Mesendoderm (in vitro differentiated cells): ENCODE measurements at regions not wholly inside any gene's neighbourhood (a gene's known extent, or its start where the extent isn't known, plus 50 kb on each side); places are given as distances from the start of the nearest gene placed in this dataset.
"Not testable (repeated sequence)": the region's sequence is repeated elsewhere in the genome, so short reads cannot be mapped to it uniquely, and the experiment has no call there.

Source experiments
- DNase-seq: peaks from one replicate; pipeline ENCODE4 v3.0.0; 2013
- H2AK5ac ChIP-seq: 2 replicates; pipeline ENCODE4 v1.6.1; 2013; ENCODE audit warnings: low read length, inconsistent platforms
- H2BK120ac ChIP-seq: 2 replicates; pipeline ENCODE4 v1.6.1; 2013; ENCODE audit warnings: low read depth, mild to moderate bottlenecking, low read length, moderate library complexity, mixed read lengths
- H2BK15ac ChIP-seq: replicated peaks from 2 replicates; pipeline ENCODE4 v1.6.1; 2013; ENCODE audit warnings: low read depth, mild to moderate bottlenecking, moderate library complexity
- H2BK5ac ChIP-seq: 2 replicates; pipeline ENCODE4 v1.6.1; 2013; ENCODE audit warnings: low read length, inconsistent platforms
- H3K18ac ChIP-seq: 2 replicates; pipeline ENCODE4 v1.6.1; 2013; ENCODE audit warnings: mild to moderate bottlenecking, low read length, mixed read lengths
- H3K23ac ChIP-seq: one replicate; pipeline ENCODE4 v1.6.1; 2013; ENCODE audit warnings: low read length
- H3K27ac ChIP-seq: 2 replicates; pipeline ENCODE4 v1.5.1; 2013; ENCODE audit warnings: low read depth, mild to moderate bottlenecking, inconsistent platforms, low read length, moderate library complexity
- H3K27me3 ChIP-seq: 2 replicates; pipeline ENCODE4 v1.6.1; 2013; ENCODE audit warnings: low read length, control low read depth, mild to moderate bottlenecking, inconsistent platforms; ENCODE audit not compliant: insufficient read depth, poor library complexity
- H3K36me3 ChIP-seq: 2 replicates; pipeline ENCODE4 v1.6.1; 2013; ENCODE audit warnings: low read length, inconsistent platforms; ENCODE audit not compliant: control insufficient read depth, insufficient read depth
- H3K4ac ChIP-seq: one replicate; pipeline ENCODE4 v1.6.1; 2013; ENCODE audit warnings: low read depth, mild to moderate bottlenecking, low read length, moderate library complexity
- H3K4me1 ChIP-seq: 2 replicates; pipeline ENCODE4 v1.6.1; 2013; ENCODE audit warnings: low read depth, low read length, inconsistent platforms; ENCODE audit not compliant: control insufficient read depth
- H3K4me2 ChIP-seq: 2 replicates; pipeline ENCODE4 v1.6.1; 2013; ENCODE audit warnings: low read length
- H3K4me3 ChIP-seq: 2 replicates; pipeline ENCODE4 v1.5.1; 2013; ENCODE audit warnings: mild to moderate bottlenecking, low read length
- H3K56ac ChIP-seq: one replicate; pipeline ENCODE4 v1.6.1; 2013; ENCODE audit warnings: low read length
- H3K79me1 ChIP-seq: 2 replicates; pipeline ENCODE4 v1.6.1; 2013; ENCODE audit warnings: low read length, inconsistent platforms
- H3K79me2 ChIP-seq: 2 replicates; pipeline ENCODE4 v1.6.1; 2013; ENCODE audit warnings: mild to moderate bottlenecking, low read length; ENCODE audit not compliant: control insufficient read depth, insufficient read depth
- H3K9ac ChIP-seq: 2 replicates; pipeline ENCODE4 v1.6.1; 2013; ENCODE audit warnings: low read length, inconsistent platforms
- H4K5ac ChIP-seq: one replicate; pipeline ENCODE4 v1.6.1; 2013; ENCODE audit warnings: low read length
- H4K8ac ChIP-seq: one replicate; pipeline ENCODE4 v1.6.1; 2013; ENCODE audit warnings: low read depth, mild to moderate bottlenecking, control low read depth, low read length, moderate library complexity
- WGBS: extraction: QIAGEN DNeasy Blood & Tissue Kit; methylation state at CpG from one replicate; pipeline ENCODE4 v1.1.7; 2013; ENCODE audit warnings: low lambda C conversion rate, missing lambda C conversion rate; ENCODE audit not compliant: insufficient coverage; ENCODE audit errors: extremely low coverage; 5-methylcytosine and 5-hydroxymethylcytosine counted together

GRCh38 chr2:102891296-102891695, 129.5 kb downstream of the TMEM182 start:
- no peaks in the 10 kb centered on the region for H3K27me3 ChIP-seq
- H2BK120ac ChIP-seq: no peak overlapping the region
- no peak overlapping the region for H3K4ac ChIP-seq
- no CpG with 5 or more reads among the region's 6 CpGs for WGBS
- no peak overlapping the region for H3K18ac ChIP-seq
- H3K4me1 ChIP-seq: no peaks in the 10 kb centered on the region
- H2BK15ac ChIP-seq: no peak overlapping the region
- no peak overlapping the region for H3K9ac ChIP-seq
- H3K27ac ChIP-seq: no peak overlapping the region
- no peak overlapping the region for H4K8ac ChIP-seq
- no peak overlapping the region for H3K56ac ChIP-seq
- DNase-seq: no peak
- no peak overlapping the region for H3K4me3 ChIP-seq
- no peak overlapping the region for H3K4me2 ChIP-seq
- no peak overlapping the region for H2BK5ac ChIP-seq
- H2AK5ac ChIP-seq: no peak overlapping the region
- no peaks in the 10 kb centered on the region for H3K79me1 ChIP-seq
- H3K23ac ChIP-seq: no peak overlapping the region
- no peaks in the 10 kb centered on the region for H3K79me2 ChIP-seq
- no peak overlapping the region for H4K5ac ChIP-seq
- H3K36me3 ChIP-seq: no peaks in the 10 kb centered on the region

GRCh38 chr2:102892698-102893310, 131.0 kb downstream of the TMEM182 start:
- Histone ChIP-seq H2AK5ac (no peak overlapping the region), H3K79me1 (no peaks in the 10 kb centered on the region), H3K4me1 (no peaks in the 10 kb centered on the region), H2BK15ac (no peak overlapping the region), H3K79me2 (no peaks in the 10 kb centered on the region), H3K18ac (no peak overlapping the region), H3K27me3 (no peaks in the 10 kb centered on the region), H3K4me2 (no peak overlapping the region), H3K56ac (no peak overlapping the region), H4K8ac (no peak overlapping the region), H2BK120ac (no peak overlapping the region), H3K4me3 (no peak overlapping the region), H3K36me3 (no peaks in the 10 kb centered on the region), H4K5ac (no peak overlapping the region), H3K23ac (no peak overlapping the region), H2BK5ac (no peak overlapping the region), H3K9ac (no peak overlapping the region), H3K27ac (no peak overlapping the region), H3K4ac (no peak overlapping the region)
- no peak for DNase-seq
- no CpG with 5 or more reads among the region's 10 CpGs for WGBS

- Histone ChIP-seq H3K4me2 (no peak overlapping the region), H2BK5ac (no peak overlapping the region), H3K79me1 (no peaks in the 10 kb centered on the region), H4K8ac (no peak overlapping the region), H3K4me3 (no peak overlapping the region), H3K27me3 (no peaks in the 10 kb centered on the region), H2BK15ac (no peak overlapping the region), H3K36me3 (no peaks in the 10 kb centered on the region), H3K9ac (no peak overlapping the region), H3K4ac (no peak overlapping the region), H3K79me2 (no peaks in the 10 kb centered on the region), H3K18ac (no peak overlapping the region), H3K23ac (no peak overlapping the region), H3K4me1 (no peaks in the 10 kb centered on the region), H3K27ac (no peak overlapping the region), H3K56ac (no peak overlapping the region), H2BK120ac (no peak overlapping the region), H4K5ac (no peak overlapping the region), H2AK5ac (no peak overlapping the region)
- no CpG with 5 or more reads among the region's 12 CpGs for WGBS
- no peak for DNase-seq
Measured at GRCh38 chr2:102893870-102894269, 132.0 kb downstream of the TMEM182 start.

- Histone ChIP-seq H3K79me1 (no peaks in the 10 kb centered on the region), H3K4me1 (no peaks in the 10 kb centered on the region), H3K56ac (no peak overlapping the region), H3K27me3 (no peaks in the 10 kb centered on the region), H3K18ac (no peak overlapping the region), H2BK120ac (no peak overlapping the region), H3K23ac (no peak overlapping the region), H3K4me2 (no peak overlapping the region), H3K79me2 (no peaks in the 10 kb centered on the region), H4K5ac (no peak overlapping the region), H3K36me3 (no peaks in the 10 kb centered on the region), H2BK5ac (no peak overlapping the region), H2BK15ac (no peak overlapping the region), H3K4ac (no peak overlapping the region), H2AK5ac (no peak overlapping the region), H4K8ac (no peak overlapping the region), H3K9ac (no peak overlapping the region), H3K4me3 (no peak overlapping the region), H3K27ac (no peak overlapping the region)
- peak; percentile 58 for DNase-seq
- WGBS: no CpG with 5 or more reads among the region's 2 CpGs
Measured at GRCh38 chr2:102895376-102895775, 133.5 kb downstream of the TMEM182 start.

GRCh38 chr2:102909240-102909639, 147.4 kb downstream of the TMEM182 start:
- H4K8ac ChIP-seq, H3K79me1 ChIP-seq, H3K4me3 ChIP-seq, DNase-seq, H3K18ac ChIP-seq, H3K4me1 ChIP-seq, H3K56ac ChIP-seq, H2BK15ac ChIP-seq, H3K9ac ChIP-seq, H2AK5ac ChIP-seq, H3K79me2 ChIP-seq, H2BK120ac ChIP-seq, H3K23ac ChIP-seq, H3K27me3 ChIP-seq, H3K4me2 ChIP-seq, H3K27ac ChIP-seq, H2BK5ac ChIP-seq, H3K4ac ChIP-seq, H3K36me3 ChIP-seq, H4K5ac ChIP-seq: not testable (repeated sequence)
- WGBS: no CpG with 5 or more reads among the region's 2 CpGs

- H2AK5ac ChIP-seq: no peak overlapping the region
- no peak overlapping the region for H3K27ac ChIP-seq
- no peak overlapping the region for H3K23ac ChIP-seq
- H4K5ac ChIP-seq: no peak overlapping the region
- no peak overlapping the region for H3K4me2 ChIP-seq
- no peak overlapping the region for H2BK120ac ChIP-seq
- H4K8ac ChIP-seq: no peak overlapping the region
- H3K18ac ChIP-seq: no peak overlapping the region
- H3K9ac ChIP-seq: no peak overlapping the region
- H3K79me2 ChIP-seq: no peaks in the 10 kb centered on the region
- H3K4me1 ChIP-seq: no peaks in the 10 kb centered on the region
- no peak overlapping the region for H3K4me3 ChIP-seq
- H2BK5ac ChIP-seq: no peak overlapping the region
- no peaks in the 10 kb centered on the region for H3K79me1 ChIP-seq
- no peak overlapping the region for H3K4ac ChIP-seq
- H3K56ac ChIP-seq: no peak overlapping the region
- DNase-seq: no peak
- no peaks in the 10 kb centered on the region for H3K36me3 ChIP-seq
- H2BK15ac ChIP-seq: no peak overlapping the region
- WGBS: no CpG with 5 or more reads among the region's 6 CpGs
- no peaks in the 10 kb centered on the region for H3K27me3 ChIP-seq
Measured at GRCh38 chr2:102910724-102911123, 148.9 kb downstream of the TMEM182 start.
